Fibroblast of lung (primary cell): ENCODE measurements at regions not wholly inside any gene's neighbourhood (a gene's known extent, or its start where the extent isn't known, plus 50 kb on each side); places are given as distances from the start of the nearest gene placed in this dataset.

Source experiments
- DNase-seq, 2 donors: peaks; one replicate each; pipeline versions ENCODE4 v3.0.0 to v3.0.0-alpha.2; 2010; ENCODE audit warnings: low read depth in 2 of 2
- H2AFZ ChIP-seq: 2 replicates; pipeline ENCODE4 v1.5.1; 2012; ENCODE audit warnings: low read length, control low read depth, inconsistent platforms
- H3K27ac ChIP-seq: 2 replicates; pipeline ENCODE4 v1.5.1; 2011; ENCODE audit warnings: low read length, control low read depth; ENCODE audit not compliant: insufficient read depth
- H3K27me3 ChIP-seq: 2 replicates; pipeline ENCODE4 v1.5.1; 2011; ENCODE audit warnings: mild to moderate bottlenecking, low read length; ENCODE audit not compliant: control insufficient read depth, insufficient read depth
- H3K36me3 ChIP-seq: 2 replicates; pipeline ENCODE4 v1.5.1; 2011; ENCODE audit warnings: low read length; ENCODE audit not compliant: control insufficient read depth, insufficient read depth
- H3K4me1 ChIP-seq: 2 replicates; pipeline ENCODE4 v1.5.1; 2011; ENCODE audit warnings: low read length; ENCODE audit not compliant: control insufficient read depth, insufficient read depth; ENCODE audit errors: extremely low read depth
- H3K4me2 ChIP-seq: 2 replicates; pipeline ENCODE4 v1.5.1; 2011; ENCODE audit warnings: low read length, control low read depth; ENCODE audit not compliant: insufficient read depth; ENCODE audit errors: extremely low read depth
- H3K4me3 ChIP-seq, 4 experiments: fragments of 200-600 bp in 1 of 4; sonication (generic) in 1 of 4; replicated peaks in 1 of 4; 2 replicates each; pipeline ENCODE4 v1.5.1; 2011 to 2016; ENCODE audit warnings: low read length in 4 of 4, low read depth in 3 of 4, mild to moderate bottlenecking in 3 of 4, control low read depth in 2 of 4, inconsistent platforms in 1 of 4, mixed read lengths in 1 of 4; ENCODE audit not compliant: insufficient read depth in 1 of 4; ENCODE audit errors: control extremely low read depth in 1 of 4
- H3K79me2 ChIP-seq: 2 replicates; pipeline ENCODE4 v1.5.1; 2012; ENCODE audit warnings: mild to moderate bottlenecking, low read length, inconsistent platforms; ENCODE audit not compliant: control insufficient read depth, insufficient read depth
- H3K9ac ChIP-seq: 2 replicates; pipeline ENCODE4 v1.5.1; 2011; ENCODE audit warnings: mild to moderate bottlenecking, low read length, control low read depth; ENCODE audit not compliant: insufficient read depth
- H3K9me3 ChIP-seq: 2 replicates; pipeline ENCODE4 v1.5.1; 2012; ENCODE audit warnings: low read depth, low read length; ENCODE audit not compliant: control insufficient read depth, insufficient read depth
- H4K20me1 ChIP-seq: 2 replicates; pipeline ENCODE4 v1.5.1; 2011; ENCODE audit warnings: low read length; ENCODE audit not compliant: control insufficient read depth, insufficient read depth; ENCODE audit errors: extremely low read depth
- CTCF ChIP-seq, 2 donors: IDR thresholded peaks in 1 of 2; conservative IDR thresholded peaks in 1 of 2; 1 replicate in 1 of 2; 2 replicates in 1 of 2; pipeline ENCODE4 v1.5.1; 2011 to 2012; ENCODE audit warnings: low read length in 2 of 2, control low read depth in 1 of 2, inconsistent platforms in 1 of 2, low read depth in 1 of 2, mild to moderate bottlenecking in 1 of 2
- EZH2 ChIP-seq: IDR thresholded peaks from 2 replicates; pipeline ENCODE4 v1.5.1; 2012; ENCODE audit warnings: low read length, control low read depth, mild to moderate bottlenecking; ENCODE audit errors: missing control alignments

DNA sequence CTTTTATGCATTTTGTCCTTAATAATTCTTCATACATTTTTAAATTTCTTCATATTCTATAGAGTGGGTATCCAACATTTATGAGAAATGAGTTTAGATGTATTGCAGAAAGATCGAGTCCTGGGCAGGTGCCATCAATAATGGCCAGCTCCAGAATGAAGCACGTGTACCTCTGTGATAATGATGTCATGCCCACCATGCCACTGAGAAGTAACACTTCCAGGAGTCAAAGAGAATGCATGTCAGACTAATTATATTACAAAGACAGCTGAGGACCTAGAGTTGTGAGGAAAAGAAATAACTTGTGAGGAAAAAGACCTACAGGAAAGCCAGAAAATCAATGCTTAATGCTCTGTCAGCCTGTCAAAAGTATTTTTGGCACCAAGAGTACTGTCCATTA lies 157.4 kb upstream of the P2RY1 start:
- H3K4me1 ChIP-seq = no peaks in the 10 kb centered on the region
- no peak for DNase-seq
- H3K4me2 ChIP-seq = no peak overlapping the region
- no peaks in the 10 kb centered on the region for H4K20me1 ChIP-seq
- H3K79me2 ChIP-seq = no peaks in the 10 kb centered on the region
- no peaks in the 10 kb centered on the region for H3K27me3 ChIP-seq
- H3K9ac ChIP-seq = no peak overlapping the region
- H2AFZ ChIP-seq = no peak overlapping the region
- H3K27ac ChIP-seq = no peak overlapping the region
- no peak for TF ChIP-seq EZH2
- TF ChIP-seq CTCF (conservative IDR thresholded peaks at IDR 0.05 in 1 of 2, IDR thresholded peaks at IDR 0.05 in 1 of 2; ENCODE audit: low read depth in 1 of 2, low read length in 2 of 2) = no peak
- H3K9me3 ChIP-seq = no peaks in the 10 kb centered on the region
- no peak overlapping the region for H3K4me3 ChIP-seq
- H3K36me3 ChIP-seq = no peaks in the 10 kb centered on the region

- no peak for DNase-seq
- no peak overlapping the region for H3K4me2 ChIP-seq
- no peaks in the 10 kb centered on the region for H3K27me3 ChIP-seq
- TF ChIP-seq EZH2 (no peak), CTCF (conservative IDR thresholded peaks at IDR 0.05 in 1 of 2, IDR thresholded peaks at IDR 0.05 in 1 of 2; ENCODE audit: low read depth in 1 of 2, low read length in 2 of 2) (no peak)
- no peaks in the 10 kb centered on the region for H3K36me3 ChIP-seq
- no peak overlapping the region for H3K9ac ChIP-seq
- H3K4me3 ChIP-seq = no peak overlapping the region
- H4K20me1 ChIP-seq = no peaks in the 10 kb centered on the region
- no peaks in the 10 kb centered on the region for H3K9me3 ChIP-seq
- no peaks in the 10 kb centered on the region for H3K79me2 ChIP-seq
- no peak overlapping the region for H2AFZ ChIP-seq
- H3K27ac ChIP-seq = no peak overlapping the region
- H3K4me1 ChIP-seq = no peaks in the 10 kb centered on the region
Observed at GRCh38 chr3:152682477-152682876, 152.5 kb upstream of the P2RY1 start.

GRCh38 chr3:152683521-152683999 lies 151.4 kb upstream of the P2RY1 start:
- Histone ChIP-seq H3K9me3 (no peaks in the 10 kb centered on the region), H3K4me2 (no peak overlapping the region), H2AFZ (no peak overlapping the region), H3K36me3 (no peaks in the 10 kb centered on the region), H4K20me1 (no peaks in the 10 kb centered on the region), H3K27ac (no peak overlapping the region), H3K27me3 (no peaks in the 10 kb centered on the region), H3K9ac (no peak overlapping the region), H3K79me2 (no peaks in the 10 kb centered on the region), H3K4me1 (no peaks in the 10 kb centered on the region), H3K4me3 (no peak overlapping the region)
- TF ChIP-seq CTCF (conservative IDR thresholded peaks at IDR 0.05 in 1 of 2, IDR thresholded peaks at IDR 0.05 in 1 of 2; ENCODE audit: low read depth in 1 of 2, low read length in 2 of 2) (no peak), EZH2 (no peak)
- DNase-seq = no peak
